ENCODE measurements at regions not wholly inside any gene's neighbourhood (a gene's known extent, or its start where the extent isn't known, plus 50 kb on each side); places are given as distances from the start of the nearest gene placed in this dataset.

- no peak overlapping the region for H4K8ac ChIP-seq (ENCODE audit: low read depth in 2 of 2, low read length in 2 of 2)
- no peak overlapping the region for H4K91ac ChIP-seq (ENCODE audit: insufficient read depth, low read depth, low read length)
- H3K79me1 ChIP-seq (ENCODE audit: low read depth in 1 of 2, low read length in 2 of 2) = no peaks in the 10 kb centered on the region
- TF ChIP-seq CEBPB (IDR thresholded peaks at IDR 0.05; ENCODE audit: low read depth, low read length) (no peak), MAZ (IDR thresholded peaks at IDR 0.05; ENCODE audit: borderline replicate concordance, low read depth, low read length) (no peak), FOS (IDR thresholded peaks at IDR 0.05; ENCODE audit: low read depth, low read length) (no peak), MAFK (IDR thresholded peaks at IDR 0.05; ENCODE audit: low read depth, low read length) (no peak), CTCF (conservative IDR thresholded peaks at IDR 0.05; ENCODE audit: low read depth, low read length) (no peak), POLR2A (IDR thresholded peaks at IDR 0.05; ENCODE audit: low read depth, low read length) (no peak), CHD1 (IDR thresholded peaks at IDR 0.05; ENCODE audit: low read depth, low read length) (no peak), SMC3 (IDR thresholded peaks at IDR 0.05; ENCODE audit: low read depth, low read length) (no peak), NFE2L2 (IDR thresholded peaks at IDR 0.05; ENCODE audit: low read depth, low read length) (no peak), RAD21 (IDR thresholded peaks at IDR 0.05; ENCODE audit: low read length) (no peak), USF2 (IDR thresholded peaks at IDR 0.05; ENCODE audit: low read depth, low read length) (no peak), MXI1 (IDR thresholded peaks at IDR 0.05; ENCODE audit: borderline replicate concordance, low read depth, low read length) (no peak), RFX5 (IDR thresholded peaks at IDR 0.05; ENCODE audit: low read depth, low read length) (no peak), BHLHE40 (IDR thresholded peaks at IDR 0.05; ENCODE audit: low read depth, low read length) (no peak), ELK1 (IDR thresholded peaks at IDR 0.05; ENCODE audit: borderline replicate concordance, low read depth, low read length) (no peak)
- no peak overlapping the region for H3K4ac ChIP-seq (ENCODE audit: low read depth, low read length)
- H3K14ac ChIP-seq (replicated peaks; ENCODE audit: low read depth, low read length) = no peak overlapping the region
- no peaks in the 10 kb centered on the region for H3K4me1 ChIP-seq (ENCODE audit: control insufficient read depth, insufficient read depth, low read length)
- ChIA-PET POLR2A (ENCODE audit: unreplicated experiment) (no interaction called here), CTCF (no interaction called here)
- dilution Hi-C loops (cut with HindIII; ENCODE audit: low sequenced_read_pairs, unreplicated experiment) (no loop called here), in situ Hi-C loops (cut with MboI; ENCODE audit: low sequenced_read_pairs) (no loop called here), intact Hi-C loops (cut with micrococcal nuclease) (no loop called here)
- DNase-seq = no peak
- H2BK20ac ChIP-seq (ENCODE audit: low read depth, low read length) = no peak overlapping the region
- H3K9me3 ChIP-seq (ENCODE audit: control insufficient read depth, insufficient read depth, low read length) = no peaks in the 10 kb centered on the region
- no peak overlapping the region for H2BK15ac ChIP-seq (ENCODE audit: low read depth, low read length)
- H2BK120ac ChIP-seq (ENCODE audit: low read depth, low read length) = no peak overlapping the region
- H4K20me1 ChIP-seq (ENCODE audit: insufficient read depth, low read length) = no peaks in the 10 kb centered on the region
- H3K23ac ChIP-seq (ENCODE audit: low read depth, low read length) = no peak overlapping the region
- no peak overlapping the region for H3K18ac ChIP-seq (ENCODE audit: low read depth, low read length)
- no peak overlapping the region for H4K5ac ChIP-seq (ENCODE audit: low read depth, low read length)
- H2AK9ac ChIP-seq (replicated peaks; ENCODE audit: low read depth, low read length, poor library complexity) = no peak overlapping the region
- H3K9ac ChIP-seq (ENCODE audit: low read depth, low read length) = no peak overlapping the region
- no peak for ATAC-seq (ENCODE audit: low read depth)
- no peak overlapping the region for H2AFZ ChIP-seq (replicated peaks; ENCODE audit: low read length, poor library complexity)
- H3K9me1 ChIP-seq (ENCODE audit: insufficient read depth, low read length) = no peaks in the 10 kb centered on the region
- no peak overlapping the region for H2BK5ac ChIP-seq (ENCODE audit: low read depth, low read length, poor library complexity, severe bottlenecking)
- BruUV-seq (replicated peaks) = no TSS peak
- H3K4me2 ChIP-seq (ENCODE audit: low read depth, low read length) = no peak overlapping the region
- no peak overlapping the region for H3K27ac ChIP-seq (ENCODE audit: insufficient read depth, low read length)
- WGBS, 2 experiments (ENCODE audit: extremely low coverage in 2 of 2, insufficient read length in 1 of 2) = 70% methylated on average over 2 of the region's 10 CpGs; no CpG with 5 or more reads in 1 of the 2 experiments
- no peak overlapping the region for H2AK5ac ChIP-seq (ENCODE audit: low read depth, low read length)
- H3K36me3 ChIP-seq (ENCODE audit: control insufficient read depth, insufficient read depth, low read length) = no peaks in the 10 kb centered on the region
- no peak overlapping the region for H3K4me3 ChIP-seq (ENCODE audit: insufficient read depth, low read depth, low read length)
- no peak overlapping the region for H3K56ac ChIP-seq (ENCODE audit: extremely low read depth, insufficient read depth, low read length)
- H3K27me3 ChIP-seq (ENCODE audit: control insufficient read depth, insufficient read depth, low read length) = peaks cover 4% of the 10 kb centered on the region; the same call in 1 of the 2 replicates
Measured at GRCh38 chr1:36540056-36540455, 57.3 kb upstream of the CSF3R start.

Measured in IMR-90 (cell line).